ENCODE measurements at regions not wholly inside any gene's neighbourhood (a gene's known extent, or its start where the extent isn't known, plus 50 kb on each side); places are given as distances from the start of the nearest gene placed in this dataset.

GRCh38 chr5:4857761-4858160 is 282.4 kb upstream of the ADAMTS16 start:
- DNase-seq (ENCODE audit: low read depth), result no peak
- TF ChIP-seq CTCF (IDR thresholded peaks at IDR 0.05; ENCODE audit: control insufficient read depth, insufficient read depth, low read depth, low read length, missing control alignments), result no peak
- H3K4me3 ChIP-seq (ENCODE audit: control insufficient read depth, low read depth, low read length), result no peak overlapping the region

DNA sequence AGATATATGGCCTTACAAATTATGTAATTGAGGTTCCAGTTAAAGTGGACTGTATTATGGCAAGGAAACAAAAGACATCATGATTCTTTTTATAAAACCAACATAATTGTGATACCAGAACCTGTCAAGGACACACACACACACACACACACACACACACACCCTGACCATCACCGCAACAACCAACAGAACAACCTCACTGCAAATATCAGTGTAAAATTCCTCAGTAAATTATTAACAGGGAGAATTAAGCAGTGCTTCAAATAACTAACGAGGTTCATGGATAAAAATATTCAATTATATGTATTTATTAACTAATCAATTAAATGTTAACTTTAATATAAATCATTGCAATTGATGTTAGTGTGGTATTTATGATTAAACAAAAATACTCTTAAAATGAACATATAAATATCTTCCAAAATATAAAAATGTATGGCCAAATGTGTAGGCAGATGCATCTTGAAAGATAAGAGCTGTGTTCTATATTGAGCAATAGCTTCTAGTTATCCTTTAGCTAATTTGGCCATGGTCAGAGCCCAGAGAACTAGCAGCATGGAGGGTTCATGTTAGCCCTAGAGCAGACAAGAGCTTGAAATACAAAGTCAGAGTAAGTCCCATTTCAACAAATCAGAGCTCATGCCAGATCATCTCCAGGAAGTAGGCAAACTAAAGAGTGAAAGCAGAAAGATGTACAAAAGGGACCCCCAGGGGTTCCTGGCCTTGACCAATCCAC is 280.5 kb upstream of the ADAMTS16 start:
- DNase-seq (ENCODE audit: low read depth), result no peak
- H3K4me3 ChIP-seq (ENCODE audit: control insufficient read depth, low read depth, low read length), result no peak overlapping the region
- no peak for TF ChIP-seq CTCF (IDR thresholded peaks at IDR 0.05; ENCODE audit: control insufficient read depth, insufficient read depth, low read depth, low read length, missing control alignments)

DNA sequence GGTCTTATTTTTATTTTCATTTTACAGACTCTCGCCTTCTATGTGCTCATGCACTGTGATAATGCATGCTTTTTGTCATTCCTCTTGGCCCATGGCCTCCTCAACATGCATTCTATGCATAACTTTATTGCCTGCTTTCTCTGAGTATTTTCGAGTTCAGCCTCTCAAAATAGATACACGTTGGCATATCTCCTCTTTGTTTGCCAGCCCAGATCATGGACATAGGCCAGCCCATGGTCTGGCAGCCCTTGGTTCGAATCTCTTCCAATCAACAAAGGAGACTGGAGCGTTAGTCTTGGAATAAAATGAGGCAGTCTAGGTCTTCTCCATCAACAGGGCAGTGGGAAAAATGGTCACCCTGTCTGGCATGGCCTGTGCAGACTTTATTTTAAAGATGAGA is 279.5 kb upstream of the ADAMTS16 start:
- DNase-seq (ENCODE audit: low read depth), result no peak
- no peak overlapping the region for H3K4me3 ChIP-seq (ENCODE audit: control insufficient read depth, low read depth, low read length)
- no peak for TF ChIP-seq CTCF (IDR thresholded peaks at IDR 0.05; ENCODE audit: control insufficient read depth, insufficient read depth, low read depth, low read length, missing control alignments)

DNA sequence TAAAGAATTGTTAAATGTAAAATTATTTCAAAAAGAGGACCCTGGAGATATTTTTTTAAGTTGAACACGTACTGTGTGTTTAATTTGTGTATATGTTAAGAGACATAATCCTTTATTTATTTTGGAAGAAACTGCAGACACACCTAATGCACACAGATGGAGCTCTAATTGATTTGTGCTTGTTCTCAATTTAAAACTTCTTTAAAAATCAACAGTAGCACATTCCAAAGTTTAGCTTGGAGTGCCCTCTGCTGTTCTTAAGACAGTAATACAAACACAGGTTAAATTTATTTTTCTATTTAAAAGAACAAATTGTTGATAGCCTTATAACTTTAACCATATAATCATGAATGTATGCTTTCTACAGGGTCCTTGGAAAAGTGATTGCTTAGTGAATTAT is 277.6 kb upstream of the ADAMTS16 start:
- DNase-seq (ENCODE audit: low read depth), result peak; percentile 18
- no peak overlapping the region for H3K4me3 ChIP-seq (ENCODE audit: control insufficient read depth, low read depth, low read length)
- TF ChIP-seq CTCF (IDR thresholded peaks at IDR 0.05; ENCODE audit: control insufficient read depth, insufficient read depth, low read depth, low read length, missing control alignments), result peak; percentile 56

DNA sequence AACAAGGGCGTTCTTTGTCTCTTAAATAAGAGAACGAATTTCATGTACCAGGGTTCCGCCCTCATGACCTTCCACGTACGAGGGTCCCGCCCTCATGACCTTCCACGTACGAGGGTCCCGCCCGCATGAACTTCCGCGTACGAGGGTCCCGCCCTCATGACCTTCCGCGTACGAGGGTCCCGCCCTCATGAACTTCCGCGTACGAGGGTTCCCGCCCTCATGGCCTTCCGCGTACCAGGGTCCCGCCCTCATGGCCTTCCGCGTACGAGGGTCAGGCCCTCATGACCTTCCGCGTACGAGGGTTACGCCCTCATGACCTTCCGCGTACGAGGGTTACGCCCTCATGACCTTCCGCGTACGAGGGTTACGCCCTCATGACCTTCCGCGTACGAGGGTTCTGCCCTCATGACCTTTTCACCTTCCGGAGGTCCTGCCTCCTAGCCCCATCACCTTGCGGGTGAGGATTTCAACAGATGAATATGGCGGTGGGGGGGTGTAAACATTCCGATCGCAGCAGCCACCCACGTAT is 273.9 kb upstream of the ADAMTS16 start:
- H3K4me3 ChIP-seq (ENCODE audit: control insufficient read depth, low read depth, low read length), result no peak overlapping the region
- no peak for DNase-seq (ENCODE audit: low read depth)
- TF ChIP-seq CTCF (IDR thresholded peaks at IDR 0.05; ENCODE audit: control insufficient read depth, insufficient read depth, low read depth, low read length, missing control alignments), result no peak

GRCh38 chr5:4866817-4867216 is 273.3 kb upstream of the ADAMTS16 start:
- DNase-seq (ENCODE audit: low read depth), result no peak
- no peak for TF ChIP-seq CTCF (IDR thresholded peaks at IDR 0.05; ENCODE audit: control insufficient read depth, insufficient read depth, low read depth, low read length, missing control alignments)
- no peak overlapping the region for H3K4me3 ChIP-seq (ENCODE audit: control insufficient read depth, low read depth, low read length)

Measured in AG09309 (cell line).